ENCODE measurements at regions not wholly inside any gene's neighbourhood (a gene's known extent, or its start where the extent isn't known, plus 50 kb on each side); places are given as distances from the start of the nearest gene placed in this dataset.

DNA sequence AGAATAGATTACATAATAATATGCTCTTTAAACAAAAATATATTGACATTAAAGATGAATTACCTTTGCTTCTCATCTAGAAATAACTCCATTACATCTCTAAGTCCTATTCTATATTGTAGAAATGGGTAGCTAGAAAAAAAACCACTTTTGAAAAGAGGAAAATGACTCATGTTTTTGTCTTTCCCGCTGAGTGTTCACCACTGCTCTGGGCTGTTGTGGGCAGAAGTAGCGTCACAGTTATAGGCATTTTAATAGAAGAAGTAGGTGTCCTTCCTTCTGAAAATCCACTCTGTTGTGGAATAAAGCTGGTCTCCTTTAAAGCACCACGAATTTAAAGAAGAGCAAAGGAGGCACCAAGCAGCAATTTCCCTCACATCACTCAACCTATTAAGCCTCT, 117.6 kb upstream of the NFE2L3 start:
- no peak for TF ChIP-seq POLR2AphosphoS5 (IDR thresholded peaks at IDR 0.05; ENCODE audit: low read depth, low read length)
- no peak for TF ChIP-seq POLR2A (IDR thresholded peaks at IDR 0.05; ENCODE audit: low read depth, low read length)
- TF ChIP-seq TAF1 (IDR thresholded peaks at IDR 0.05; ENCODE audit: low read depth, low read length): no peak
- TF ChIP-seq SPI1 (IDR thresholded peaks at IDR 0.05; ENCODE audit: low read depth, low read length): no peak
- TF ChIP-seq PAX5 (IDR thresholded peaks at IDR 0.05; ENCODE audit: insufficient read depth, low read length, severe bottlenecking): no peak
